Prostate gland (tissue), 2 donors: ENCODE measurements at regions not wholly inside any gene's neighbourhood (a gene's known extent, or its start where the extent isn't known, plus 50 kb on each side); places are given as distances from the start of the nearest gene placed in this dataset.

ENCODE experiments used
- POLR2AphosphoS5 ChIP-seq: sonication (generic); formaldehyde crosslinking; IDR thresholded peaks from one replicate; pipeline ENCODE4 v1.6.1; 2017; ENCODE audit warnings: antibody characterized with exemption
- TF ChIP-seq, protein P1 (sequence below), 4 experiments: fragments of 200-600 bp in 2 of 4; fragments of 450-650 bp in 2 of 4; sonication (generic) in 2 of 4; IDR thresholded peaks; 1 replicate in 3 of 4; 2 replicates in 1 of 4; pipeline ENCODE4 v1.5.1; 2016 to 2019; ENCODE audit warnings: antibody characterized with exemption in 4 of 4, mild to moderate bottlenecking in 2 of 4, moderate library complexity in 2 of 4

DNA sequence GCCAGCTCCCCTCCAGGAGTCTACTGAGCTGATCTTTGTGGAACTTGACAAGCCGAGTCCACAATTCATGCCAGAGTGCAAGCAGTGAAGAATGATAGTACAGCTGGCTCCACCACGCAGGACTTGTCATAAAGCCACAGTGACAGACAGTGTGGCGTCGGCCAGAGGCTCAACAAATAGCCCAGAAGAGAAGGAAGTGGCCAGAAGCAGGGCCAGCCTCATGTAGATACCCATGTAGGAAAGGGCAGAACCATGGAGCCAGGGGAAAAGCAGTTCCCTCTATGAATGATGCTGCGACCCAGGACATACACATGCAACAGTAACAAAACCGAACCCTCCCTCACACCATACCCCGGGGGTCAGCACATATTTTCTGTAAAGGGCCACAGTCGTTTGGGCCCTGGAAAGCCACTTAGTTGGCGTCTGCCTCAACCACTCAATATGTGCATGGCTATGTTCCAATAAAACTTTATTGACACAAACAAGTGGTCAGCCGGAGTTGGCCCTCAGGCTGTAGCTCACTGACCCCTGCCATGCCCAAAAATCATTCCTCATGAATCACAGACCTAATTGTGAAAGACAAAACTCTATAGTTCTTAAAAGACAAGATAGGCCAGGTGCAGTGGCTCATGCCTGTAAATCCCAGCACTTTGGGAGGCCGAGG lies 161.4 kb downstream of the BRD1 start:
- TF ChIP-seq, protein P1, sequence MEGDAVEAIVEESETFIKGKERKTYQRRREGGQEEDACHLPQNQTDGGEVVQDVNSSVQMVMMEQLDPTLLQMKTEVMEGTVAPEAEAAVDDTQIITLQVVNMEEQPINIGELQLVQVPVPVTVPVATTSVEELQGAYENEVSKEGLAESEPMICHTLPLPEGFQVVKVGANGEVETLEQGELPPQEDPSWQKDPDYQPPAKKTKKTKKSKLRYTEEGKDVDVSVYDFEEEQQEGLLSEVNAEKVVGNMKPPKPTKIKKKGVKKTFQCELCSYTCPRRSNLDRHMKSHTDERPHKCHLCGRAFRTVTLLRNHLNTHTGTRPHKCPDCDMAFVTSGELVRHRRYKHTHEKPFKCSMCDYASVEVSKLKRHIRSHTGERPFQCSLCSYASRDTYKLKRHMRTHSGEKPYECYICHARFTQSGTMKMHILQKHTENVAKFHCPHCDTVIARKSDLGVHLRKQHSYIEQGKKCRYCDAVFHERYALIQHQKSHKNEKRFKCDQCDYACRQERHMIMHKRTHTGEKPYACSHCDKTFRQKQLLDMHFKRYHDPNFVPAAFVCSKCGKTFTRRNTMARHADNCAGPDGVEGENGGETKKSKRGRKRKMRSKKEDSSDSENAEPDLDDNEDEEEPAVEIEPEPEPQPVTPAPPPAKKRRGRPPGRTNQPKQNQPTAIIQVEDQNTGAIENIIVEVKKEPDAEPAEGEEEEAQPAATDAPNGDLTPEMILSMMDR (IDR thresholded peaks at IDR 0.05) = no peak
- no peak for TF ChIP-seq POLR2AphosphoS5
